B cell (primary cell): ENCODE measurements at regions not wholly inside any gene's neighbourhood (a gene's known extent, or its start where the extent isn't known, plus 50 kb on each side); places are given as distances from the start of the nearest gene placed in this dataset.

Experiments
- ATAC-seq: fragments of 200-7000 bp; cut with Tn5 transposase; one replicate; pipeline ENCODE4 v1.10.0; 2021; ENCODE audit warnings: low read depth, mild to moderate bottlenecking, moderate number of reproducible peaks, moderate library complexity
- CTCF ChIA-PET: fragments of 350-600 bp; sonication (Branson Sonifier 250); formaldehyde crosslinking; loops from one replicate; lab custom pipeline; 2021; ENCODE audit warnings: antibody characterized with exemption, inconsistent platforms; lab: Charles Lee
- POLR2A ChIA-PET: fragments of 350-600 bp; sonication (Branson Sonifier 250); formaldehyde crosslinking; loops from one replicate; lab custom pipeline; 2021; ENCODE audit warnings: antibody characterized with exemption; lab: Charles Lee
- DNase-seq: peaks from one replicate; pipeline ENCODE4 v3.0.0; 2013
- H2AFZ ChIP-seq: 2 replicates; pipeline ENCODE4 v1.6.1; 2012; ENCODE audit warnings: mild to moderate bottlenecking, low read depth, low read length; ENCODE audit not compliant: insufficient read depth, poor library complexity, severe bottlenecking
- H3K27ac ChIP-seq, 2 donors: 1 replicate in 1 of 2; 2 replicates in 1 of 2; pipeline ENCODE4 v1.5.1; 2012 to 2013; ENCODE audit warnings: low read length in 2 of 2, mild to moderate bottlenecking in 2 of 2, moderate library complexity in 1 of 2
- H3K27me3 ChIP-seq, 4 experiments: fragments of 200-600 bp in 1 of 4; sonication (generic) in 1 of 4; replicated peaks in 1 of 4; 1 replicate in 2 of 4; 2 replicates in 2 of 4; pipeline versions ENCODE4 v1.6.1 to v1.7.0; 2013 to 2016; ENCODE audit warnings: low read length in 3 of 4, mild to moderate bottlenecking in 2 of 4, mixed read lengths in 1 of 4, moderate library complexity in 1 of 4; ENCODE audit not compliant: insufficient read depth in 4 of 4, control insufficient read depth in 3 of 4; ENCODE audit errors: control extremely low read depth in 1 of 4
- H3K36me3 ChIP-seq, 2 experiments: replicated peaks in 1 of 2; 1 replicate in 1 of 2; 2 replicates in 1 of 2; pipeline versions ENCODE4 v1.6.1 to v1.7.1; 2013; ENCODE audit warnings: low read length in 1 of 2; ENCODE audit not compliant: insufficient read depth in 2 of 2, control insufficient read depth in 1 of 2; ENCODE audit errors: control extremely low read depth in 1 of 2, extremely low read depth in 1 of 2
- H3K4me1 ChIP-seq, 2 donors: fragments of 200-600 bp in 1 of 2; sonication (generic) in 1 of 2; 1 replicate in 1 of 2; 2 replicates in 1 of 2; pipeline versions ENCODE4 v1.5.1 to v1.6.1; 2013 to 2017; ENCODE audit warnings: low read length in 2 of 2; ENCODE audit not compliant: control insufficient read depth in 2 of 2, insufficient read depth in 2 of 2
- H3K4me2 ChIP-seq: replicated peaks from 2 replicates; pipeline ENCODE3; 2012; ENCODE audit warnings: mild to moderate bottlenecking, low read depth, low read length; ENCODE audit not compliant: poor library complexity, severe bottlenecking
- H3K4me3 ChIP-seq, 5 experiments: fragments of 200-600 bp in 1 of 5; sonication (generic) in 1 of 5; 1 replicate in 3 of 5; 2 replicates in 2 of 5; pipeline versions ENCODE4 v1.5.1 to v1.7.0; 2011 to 2016; ENCODE audit warnings: low read length in 4 of 5, mild to moderate bottlenecking in 4 of 5, low read depth in 2 of 5, control low read depth in 1 of 5, moderate library complexity in 1 of 5; ENCODE audit not compliant: insufficient read depth in 1 of 5; ENCODE audit errors: control extremely low read depth in 1 of 5, extremely low read depth in 1 of 5
- H3K79me2 ChIP-seq: fragments of 200-600 bp; sonication (generic); one replicate; pipeline ENCODE4 v1.6.0; 2016; ENCODE audit warnings: low read length; ENCODE audit not compliant: control insufficient read depth, insufficient read depth
- H3K9ac ChIP-seq: fragments of 200-600 bp; sonication (generic); 2 replicates; pipeline ENCODE4 v1.6.1; 2017; ENCODE audit warnings: mild to moderate bottlenecking, low read length, moderate library complexity
- H3K9me3 ChIP-seq, 3 donors: one replicate each; pipeline versions ENCODE4 v1.6.1 to v1.7.1; 2013; ENCODE audit warnings: low read length in 2 of 3; ENCODE audit not compliant: control insufficient read depth in 2 of 3, insufficient read depth in 1 of 3; ENCODE audit errors: control extremely low read depth in 1 of 3
- H4K20me1 ChIP-seq: 2 replicates; pipeline ENCODE4 v1.6.0; 2012; ENCODE audit warnings: mild to moderate bottlenecking, low read length; ENCODE audit not compliant: insufficient read depth, control insufficient read depth, poor library complexity, severe bottlenecking
- H3K27ac Mint-ChIP-seq: one replicate; pipeline ENCODE4 v1.8.0; 2021; ENCODE audit warnings: mixed read lengths
- H3K27me3 Mint-ChIP-seq: one replicate; pipeline ENCODE4 v1.8.0; 2021; ENCODE audit warnings: mixed read lengths
- H3K4me1 Mint-ChIP-seq: one replicate; pipeline ENCODE4 v1.8.0; 2021; ENCODE audit warnings: mixed read lengths
- H3K4me3 Mint-ChIP-seq: one replicate; pipeline ENCODE4 v1.8.0; 2021; ENCODE audit warnings: mixed read lengths
- H3K9me3 Mint-ChIP-seq: one replicate; pipeline ENCODE4 v1.8.0; 2022; ENCODE audit warnings: mixed read lengths; ENCODE audit not compliant: insufficient read depth
- EZH2 ChIP-seq: IDR thresholded peaks from 2 replicates; pipeline ENCODE4 v1.6.1; 2012; ENCODE audit warnings: borderline replicate concordance, low read depth, mild to moderate bottlenecking, moderate library complexity, low read length; ENCODE audit not compliant: insufficient read depth, poor library complexity, severe bottlenecking
- WGBS: methylation state at CpG from one replicate; pipeline ENCODE4 v1.1.5; 2013; ENCODE audit warnings: missing lambda C conversion rate; ENCODE audit not compliant: insufficient coverage; 5-methylcytosine and 5-hydroxymethylcytosine counted together
- intact Hi-C: fragments of 100-400 bp; cut with micrococcal nuclease; formaldehyde crosslinking; loops from one replicate; pipeline ENCODE4 v1.10.0; 2022
- TF ChIP-seq, protein P1 (sequence below): fragments of 200-600 bp; IDR thresholded peaks from one replicate; pipeline ENCODE4 v1.8.0; 2022; ENCODE audit warnings: antibody characterized with exemption, mild to moderate bottlenecking

DNA sequence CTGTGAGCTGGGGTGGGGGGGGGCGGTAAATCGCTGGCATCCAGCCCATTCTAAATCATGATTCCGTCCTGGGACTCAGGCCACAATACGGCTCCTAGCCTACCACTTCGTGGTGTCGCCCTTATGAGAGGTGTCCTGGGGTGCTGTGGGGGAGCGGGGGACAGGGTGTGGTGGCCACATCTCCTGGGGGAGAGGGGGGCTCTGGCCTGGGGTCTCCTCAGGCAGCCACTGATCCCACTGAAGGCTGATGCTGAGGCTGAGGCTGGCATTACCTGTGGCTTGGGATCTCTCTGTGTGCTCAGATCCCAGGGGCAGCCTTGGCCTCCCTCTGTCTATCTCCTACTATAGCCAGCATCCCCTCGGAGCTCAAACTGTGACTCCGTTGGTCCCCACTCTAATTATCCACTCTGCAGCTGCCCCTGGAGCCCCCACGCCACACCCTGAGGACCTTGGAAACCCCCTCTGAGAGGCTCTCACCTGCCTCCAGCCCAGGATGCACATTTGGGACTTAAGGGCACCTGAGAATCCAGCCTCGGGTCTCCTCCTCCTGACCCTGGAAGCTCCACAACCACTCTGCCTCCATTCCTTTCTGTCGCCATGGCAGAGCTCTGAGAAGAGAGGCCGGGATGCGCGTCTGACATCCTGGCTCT, 249.3 kb upstream of the TCERG1L start:
- no peak for TF ChIP-seq EZH2
- TF ChIP-seq, protein P1, sequence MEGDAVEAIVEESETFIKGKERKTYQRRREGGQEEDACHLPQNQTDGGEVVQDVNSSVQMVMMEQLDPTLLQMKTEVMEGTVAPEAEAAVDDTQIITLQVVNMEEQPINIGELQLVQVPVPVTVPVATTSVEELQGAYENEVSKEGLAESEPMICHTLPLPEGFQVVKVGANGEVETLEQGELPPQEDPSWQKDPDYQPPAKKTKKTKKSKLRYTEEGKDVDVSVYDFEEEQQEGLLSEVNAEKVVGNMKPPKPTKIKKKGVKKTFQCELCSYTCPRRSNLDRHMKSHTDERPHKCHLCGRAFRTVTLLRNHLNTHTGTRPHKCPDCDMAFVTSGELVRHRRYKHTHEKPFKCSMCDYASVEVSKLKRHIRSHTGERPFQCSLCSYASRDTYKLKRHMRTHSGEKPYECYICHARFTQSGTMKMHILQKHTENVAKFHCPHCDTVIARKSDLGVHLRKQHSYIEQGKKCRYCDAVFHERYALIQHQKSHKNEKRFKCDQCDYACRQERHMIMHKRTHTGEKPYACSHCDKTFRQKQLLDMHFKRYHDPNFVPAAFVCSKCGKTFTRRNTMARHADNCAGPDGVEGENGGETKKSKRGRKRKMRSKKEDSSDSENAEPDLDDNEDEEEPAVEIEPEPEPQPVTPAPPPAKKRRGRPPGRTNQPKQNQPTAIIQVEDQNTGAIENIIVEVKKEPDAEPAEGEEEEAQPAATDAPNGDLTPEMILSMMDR, result no peak
- no peak overlapping the region for H3K9ac ChIP-seq
- H3K4me3 ChIP-seq, result no peak overlapping the region
- Mint-ChIP-seq H3K4me3 (no peak overlapping the region), H3K4me1 (no peaks in the 10 kb centered on the region), H3K27ac (no peak overlapping the region), H3K27me3 (peaks cover 4% of the 10 kb centered on the region), H3K9me3 (peaks cover 8% of the 10 kb centered on the region)
- POLR2A ChIA-PET, result no interaction called here
- no peaks in the 10 kb centered on the region for H4K20me1 ChIP-seq
- no peak for ATAC-seq
- H3K4me1 ChIP-seq, result no peaks in the 10 kb centered on the region
- WGBS, result 75% methylated on average over 12 of the region's 15 CpGs
- CTCF ChIA-PET, result no interaction called here
- H3K9me3 ChIP-seq, result peaks cover 0 to 32% (median 8%) of the 10 kb centered on the region in 3 donors
- no peaks in the 10 kb centered on the region for H3K36me3 ChIP-seq
- peaks cover 0 to 2% (median 0%) of the 10 kb centered on the region in 4 experiments for H3K27me3 ChIP-seq
- no peak overlapping the region for H3K27ac ChIP-seq
- DNase-seq, result no peak
- no peaks in the 10 kb centered on the region for H3K79me2 ChIP-seq
- no peak overlapping the region for H2AFZ ChIP-seq
- no peak overlapping the region for H3K4me2 ChIP-seq
- intact Hi-C loops, result no loop called here

DNA sequence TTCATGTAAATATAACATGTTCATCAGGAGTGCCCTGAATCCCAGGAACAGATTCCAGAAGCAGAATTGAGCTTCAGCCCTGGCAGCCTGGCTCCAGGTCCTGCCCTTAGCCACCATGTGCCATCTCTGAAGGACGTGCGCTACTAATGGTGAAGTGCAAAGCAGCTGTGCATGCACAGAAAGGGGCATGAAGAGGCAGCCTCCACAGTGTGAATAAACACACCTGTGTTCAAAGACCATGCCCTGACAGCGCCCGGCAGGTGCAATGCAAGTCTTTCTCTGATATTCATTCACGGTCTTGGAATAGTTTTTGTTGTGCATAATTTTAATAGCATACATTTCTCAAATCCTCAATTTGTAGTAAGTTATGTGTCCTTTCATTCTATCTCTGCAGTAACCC, 250.4 kb upstream of the TCERG1L start:
- peaks cover 0 to 2% (median 0%) of the 10 kb centered on the region in 4 experiments for H3K27me3 ChIP-seq
- Mint-ChIP-seq H3K27me3 (peaks cover 4% of the 10 kb centered on the region), H3K4me1 (no peaks in the 10 kb centered on the region), H3K9me3 (peaks cover 8% of the 10 kb centered on the region), H3K27ac (no peak overlapping the region), H3K4me3 (no peak overlapping the region)
- no peaks in the 10 kb centered on the region for H3K36me3 ChIP-seq
- H4K20me1 ChIP-seq, result no peaks in the 10 kb centered on the region
- no peak overlapping the region for H3K4me2 ChIP-seq
- ATAC-seq (no peak), DNase-seq (no peak)
- 89% methylated on average over 2 of the region's 5 CpGs for WGBS
- H3K27ac ChIP-seq, result no peak overlapping the region
- ChIA-PET CTCF (no interaction called here), POLR2A (no interaction called here)
- H3K4me1 ChIP-seq, result no peaks in the 10 kb centered on the region
- H3K9ac ChIP-seq, result no peak overlapping the region
- H3K4me3 ChIP-seq, result no peak overlapping the region
- no peak overlapping the region for H2AFZ ChIP-seq
- intact Hi-C loops, result no loop called here
- H3K9me3 ChIP-seq, result peaks cover 1 to 30% (median 8%) of the 10 kb centered on the region in 3 donors
- TF ChIP-seq EZH2, result no peak
- TF ChIP-seq, protein P1, result no peak
- no peaks in the 10 kb centered on the region for H3K79me2 ChIP-seq
